Keratinocyte (primary cell): ENCODE measurements at regions not wholly inside any gene's neighbourhood (a gene's known extent, or its start where the extent isn't known, plus 50 kb on each side); places are given as distances from the start of the nearest gene placed in this dataset.

ENCODE experiments used
- DNase-seq: peaks from one replicate; pipeline ENCODE4 v3.0.0-alpha.2; 2011; ENCODE audit warnings: low read depth, missing footprints, low spot score
- FAIRE-seq: peaks from 2 replicates; lab custom pipeline; 2011; peaks lifted over from hg19 to GRCh38; lab: Jason Lieb, UNC
- H2AFZ ChIP-seq: 2 replicates; pipeline ENCODE4 v1.6.0; 2012; ENCODE audit warnings: low read length, control low read depth, inconsistent platforms; ENCODE audit not compliant: control insufficient read depth
- H3K27ac ChIP-seq: 2 replicates; pipeline ENCODE4 v1.5.1; 2011; ENCODE audit warnings: low read length; ENCODE audit not compliant: control insufficient read depth, insufficient read depth
- H3K27me3 ChIP-seq: 3 replicates; pipeline ENCODE4 v1.6.0; 2011; ENCODE audit warnings: low read length; ENCODE audit not compliant: control insufficient read depth, insufficient read depth; ENCODE audit errors: extremely low read depth
- H3K36me3 ChIP-seq, 2 experiments: 2 replicates in 1 of 2; 3 replicates in 1 of 2; pipeline ENCODE4 v1.5.1; 2011; ENCODE audit warnings: low read length in 2 of 2, mild to moderate bottlenecking in 1 of 2; ENCODE audit not compliant: control insufficient read depth in 2 of 2, insufficient read depth in 2 of 2; ENCODE audit errors: extremely low read depth in 1 of 2
- H3K4me1 ChIP-seq: 3 replicates; pipeline ENCODE4 v1.5.1; 2011; ENCODE audit warnings: low read length; ENCODE audit not compliant: control insufficient read depth, insufficient read depth; ENCODE audit errors: extremely low read depth
- H3K4me2 ChIP-seq: 3 replicates; pipeline ENCODE4 v1.6.0; 2011; ENCODE audit warnings: low read depth, low read length; ENCODE audit not compliant: control insufficient read depth, insufficient read depth; ENCODE audit errors: extremely low read depth
- H3K4me3 ChIP-seq, 3 experiments: fragments of 200-600 bp in 1 of 3; sonication (generic) in 1 of 3; 2 replicates in 2 of 3; 3 replicates in 1 of 3; pipeline ENCODE4 v1.5.1; 2011 to 2016; ENCODE audit warnings: low read length in 3 of 3, mild to moderate bottlenecking in 3 of 3, control low read depth in 2 of 3, inconsistent platforms in 1 of 3, low read depth in 1 of 3, mixed read lengths in 1 of 3, mixed run types in 1 of 3, moderate library complexity in 1 of 3; ENCODE audit not compliant: control insufficient read depth in 2 of 3, insufficient read depth in 2 of 3; ENCODE audit errors: extremely low read depth in 1 of 3
- H3K79me2 ChIP-seq: 2 replicates; pipeline ENCODE4 v1.6.0; 2012; ENCODE audit warnings: low read length; ENCODE audit not compliant: control insufficient read depth, insufficient read depth
- H3K9ac ChIP-seq: 3 replicates; pipeline ENCODE4 v1.6.0; 2011; ENCODE audit warnings: low read length; ENCODE audit not compliant: control insufficient read depth, insufficient read depth; ENCODE audit errors: extremely low read depth
- H3K9me1 ChIP-seq: 3 replicates; pipeline ENCODE4 v1.6.0; 2011; ENCODE audit warnings: low read length; ENCODE audit not compliant: control insufficient read depth, insufficient read depth; ENCODE audit errors: extremely low read depth
- H3K9me3 ChIP-seq: 2 replicates; pipeline ENCODE4 v1.5.1; 2012; ENCODE audit warnings: low read depth, low read length; ENCODE audit not compliant: control insufficient read depth
- H4K20me1 ChIP-seq: 3 replicates; pipeline ENCODE4 v1.6.0; 2011; ENCODE audit warnings: low read length; ENCODE audit not compliant: control insufficient read depth, insufficient read depth; ENCODE audit errors: extremely low read depth
- EZH2 ChIP-seq: IDR thresholded peaks from one replicate; pipeline ENCODE4 v1.6.1; 2012; ENCODE audit warnings: inconsistent platforms, mild to moderate bottlenecking, low read length, moderate library complexity
- dilution Hi-C: fragments of 300-500 bp; cut with MboI; formaldehyde crosslinking; loops from one replicate; pipeline ENCODE4 v1.7.0; 2020; ENCODE audit warnings: low sequenced_read_pairs; ENCODE audit not compliant: extremely low pct_ligation_motif_present
- TF ChIP-seq, protein P1 (sequence below), 3 experiments: IDR thresholded peaks in 1 of 3; conservative IDR thresholded peaks in 1 of 3; optimal IDR thresholded peaks in 1 of 3; 2 replicates in 2 of 3; 3 replicates in 1 of 3; pipeline versions ENCODE3 to v1.5.1; 2011; ENCODE audit warnings: low read length in 3 of 3, mild to moderate bottlenecking in 3 of 3, moderate library complexity in 2 of 3, control low read depth in 1 of 3, inconsistent platforms in 1 of 3; ENCODE audit not compliant: insufficient read depth in 2 of 3; ENCODE audit errors: extremely low read depth in 1 of 3

DNA sequence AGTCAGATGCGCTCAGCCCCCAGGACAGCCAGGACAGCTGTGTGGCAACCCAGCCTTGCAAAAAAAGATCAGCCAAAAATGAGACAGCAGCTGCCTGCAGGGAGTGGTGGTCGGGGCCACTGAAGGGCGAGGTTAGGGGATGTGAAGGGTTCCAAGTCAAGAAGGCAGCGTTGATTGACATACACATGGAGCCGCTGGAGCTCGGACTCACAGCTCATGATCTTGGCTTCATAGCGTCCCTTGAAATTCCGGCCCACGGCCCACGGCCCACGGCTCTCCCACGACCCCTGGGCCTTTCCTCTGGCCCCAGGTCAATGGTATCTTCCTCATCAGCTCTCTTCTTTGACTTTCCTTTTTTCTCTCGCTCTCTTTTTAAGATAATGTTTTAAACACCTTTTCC, 390.0 kb upstream of the IRX4 start:
- no peaks in the 10 kb centered on the region for H3K36me3 ChIP-seq
- H3K4me3 ChIP-seq = no peak overlapping the region
- no peak overlapping the region for H3K27ac ChIP-seq
- dilution Hi-C loops = no loop called here
- peaks cover under 1% of the 10 kb centered on the region for H3K9me3 ChIP-seq
- no peak for TF ChIP-seq EZH2
- TF ChIP-seq, protein P1, sequence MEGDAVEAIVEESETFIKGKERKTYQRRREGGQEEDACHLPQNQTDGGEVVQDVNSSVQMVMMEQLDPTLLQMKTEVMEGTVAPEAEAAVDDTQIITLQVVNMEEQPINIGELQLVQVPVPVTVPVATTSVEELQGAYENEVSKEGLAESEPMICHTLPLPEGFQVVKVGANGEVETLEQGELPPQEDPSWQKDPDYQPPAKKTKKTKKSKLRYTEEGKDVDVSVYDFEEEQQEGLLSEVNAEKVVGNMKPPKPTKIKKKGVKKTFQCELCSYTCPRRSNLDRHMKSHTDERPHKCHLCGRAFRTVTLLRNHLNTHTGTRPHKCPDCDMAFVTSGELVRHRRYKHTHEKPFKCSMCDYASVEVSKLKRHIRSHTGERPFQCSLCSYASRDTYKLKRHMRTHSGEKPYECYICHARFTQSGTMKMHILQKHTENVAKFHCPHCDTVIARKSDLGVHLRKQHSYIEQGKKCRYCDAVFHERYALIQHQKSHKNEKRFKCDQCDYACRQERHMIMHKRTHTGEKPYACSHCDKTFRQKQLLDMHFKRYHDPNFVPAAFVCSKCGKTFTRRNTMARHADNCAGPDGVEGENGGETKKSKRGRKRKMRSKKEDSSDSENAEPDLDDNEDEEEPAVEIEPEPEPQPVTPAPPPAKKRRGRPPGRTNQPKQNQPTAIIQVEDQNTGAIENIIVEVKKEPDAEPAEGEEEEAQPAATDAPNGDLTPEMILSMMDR (optimal IDR thresholded peaks at IDR 0.05 in 1 of 3, IDR thresholded peaks at IDR 0.05 in 1 of 3, conservative IDR thresholded peaks at IDR 0.05 in 1 of 3; ENCODE audit: extremely low read depth in 1 of 3, insufficient read depth in 2 of 3, low read length in 3 of 3) = no peak
- no peaks in the 10 kb centered on the region for H3K79me2 ChIP-seq
- no peak overlapping the region for H3K9ac ChIP-seq
- no peaks in the 10 kb centered on the region for H3K9me1 ChIP-seq
- no peaks in the 10 kb centered on the region for H3K4me1 ChIP-seq
- FAIRE-seq = no peak
- H4K20me1 ChIP-seq = no peaks in the 10 kb centered on the region
- H3K27me3 ChIP-seq = no peaks in the 10 kb centered on the region
- no peak overlapping the region for H2AFZ ChIP-seq
- no peak for DNase-seq
- H3K4me2 ChIP-seq = no peak overlapping the region

- dilution Hi-C loops = no loop called here
- no peaks in the 10 kb centered on the region for H3K27me3 ChIP-seq
- no peaks in the 10 kb centered on the region for H3K36me3 ChIP-seq
- no peak overlapping the region for H3K4me2 ChIP-seq
- H3K4me1 ChIP-seq = no peaks in the 10 kb centered on the region
- H3K27ac ChIP-seq = no peak overlapping the region
- no peaks in the 10 kb centered on the region for H3K79me2 ChIP-seq
- H3K4me3 ChIP-seq = no peak overlapping the region
- H4K20me1 ChIP-seq = no peaks in the 10 kb centered on the region
- TF ChIP-seq EZH2 = no peak
- TF ChIP-seq, protein P1 (optimal IDR thresholded peaks at IDR 0.05 in 1 of 3, IDR thresholded peaks at IDR 0.05 in 1 of 3, conservative IDR thresholded peaks at IDR 0.05 in 1 of 3; ENCODE audit: extremely low read depth in 1 of 3, insufficient read depth in 2 of 3, low read length in 3 of 3) = no peak
- no peak overlapping the region for H3K9ac ChIP-seq
- H3K9me1 ChIP-seq = no peaks in the 10 kb centered on the region
- no peak for DNase-seq
- no peak for FAIRE-seq
- no peak overlapping the region for H2AFZ ChIP-seq
- H3K9me3 ChIP-seq = no peaks in the 10 kb centered on the region
Observed at GRCh38 chr5:2272039-2272438, 389.3 kb upstream of the IRX4 start.
